Karpas-422 (cell line): ENCODE measurements at regions not wholly inside any gene's neighbourhood (a gene's known extent, or its start where the extent isn't known, plus 50 kb on each side); places are given as distances from the start of the nearest gene placed in this dataset.

Experiments used
- DNase-seq: peaks from one replicate; pipeline ENCODE4 v3.0.0-alpha.2; 2015
- H2AFZ ChIP-seq: fragments of 200-600 bp; sonication (generic); 2 replicates; pipeline ENCODE4 v1.6.1; 2014; ENCODE audit warnings: antibody characterized with exemption, low read length, mixed read lengths
- H3K27ac ChIP-seq: fragments of 200-600 bp; sonication (generic); 2 replicates; pipeline ENCODE4 v1.5.1; 2014; ENCODE audit warnings: mild to moderate bottlenecking, low read length, moderate library complexity
- H3K27me3 ChIP-seq: fragments of 200-600 bp; sonication (generic); 2 replicates; pipeline ENCODE4 v1.6.1; 2014; ENCODE audit warnings: low read length, mixed read lengths
- H3K36me3 ChIP-seq: fragments of 200-600 bp; sonication (generic); 2 replicates; pipeline ENCODE4 v1.6.1; 2014; ENCODE audit warnings: low read length, mixed read lengths; ENCODE audit not compliant: insufficient read depth
- H3K4me1 ChIP-seq: fragments of 200-600 bp; sonication (generic); 2 replicates; pipeline ENCODE4 v1.6.1; 2014; ENCODE audit warnings: mild to moderate bottlenecking, low read length, mixed read lengths
- H3K4me2 ChIP-seq: fragments of 200-600 bp; sonication (generic); 2 replicates; pipeline ENCODE4 v1.6.1; 2014; ENCODE audit warnings: low read length, low read depth, mild to moderate bottlenecking; ENCODE audit not compliant: poor library complexity, severe bottlenecking
- H3K4me3 ChIP-seq: fragments of 200-600 bp; sonication (generic); 2 replicates; pipeline ENCODE4 v1.5.1; 2014; ENCODE audit warnings: mild to moderate bottlenecking, antibody characterized with exemption, low read length, mixed read lengths
- H3K79me2 ChIP-seq: fragments of 200-600 bp; sonication (generic); 2 replicates; pipeline ENCODE4 v1.6.1; 2014; ENCODE audit warnings: mild to moderate bottlenecking, low read length, mixed read lengths
- H3K9ac ChIP-seq: fragments of 200-600 bp; sonication (generic); 2 replicates; pipeline ENCODE4 v1.6.0; 2014; ENCODE audit warnings: low read length
- H3K9me2 ChIP-seq: fragments of 200-600 bp; sonication (generic), shearing (Covaris generic); replicated peaks from 2 replicates; pipeline ENCODE4 v1.6.0; 2014; ENCODE audit warnings: mild to moderate bottlenecking, low read length, moderate library complexity; ENCODE audit not compliant: insufficient read depth
- H3K9me3 ChIP-seq: fragments of 300-700, 200-600 bp; sonication (generic); 2 replicates; pipeline ENCODE4 v1.6.1; 2014; ENCODE audit warnings: low read length, mixed read lengths
- H4K20me1 ChIP-seq: fragments of 200-600 bp; sonication (generic); 2 replicates; pipeline ENCODE4 v1.6.1; 2014; ENCODE audit warnings: mild to moderate bottlenecking, antibody characterized with exemption, low read length, low read depth; ENCODE audit not compliant: insufficient read depth

DNA sequence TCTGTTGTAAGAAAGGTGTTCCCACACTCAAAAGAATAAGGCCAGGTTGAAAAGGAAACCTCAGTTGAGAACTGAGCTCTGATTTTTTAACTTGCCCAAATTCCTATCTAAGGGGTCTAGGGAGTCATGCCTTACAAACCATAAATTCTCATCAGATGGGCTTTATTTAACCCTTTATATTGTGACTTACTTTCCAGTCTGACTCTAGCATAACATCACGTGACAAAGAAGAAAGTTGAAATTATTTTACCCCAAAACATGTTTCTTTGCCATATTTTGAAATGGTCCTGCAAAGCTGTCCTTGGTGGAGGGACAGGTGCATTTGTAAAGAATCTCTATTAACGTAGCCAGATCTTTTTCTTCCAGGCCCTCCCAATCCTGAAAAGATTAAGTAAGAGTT lies 411.7 kb downstream of the GALC start:
- no peak overlapping the region for H3K9ac ChIP-seq
- no peaks in the 10 kb centered on the region for H4K20me1 ChIP-seq
- no peaks in the 10 kb centered on the region for H3K36me3 ChIP-seq
- no peak for DNase-seq
- H2AFZ ChIP-seq, result no peak overlapping the region
- H3K27me3 ChIP-seq, result 0 out of 2 replicates have a peak, but pooled peaks cover 3% of the 10 kb centered on the region
- no peak overlapping the region for H3K27ac ChIP-seq
- no peak overlapping the region for H3K4me3 ChIP-seq
- no peak overlapping the region for H3K4me2 ChIP-seq
- no peaks in the 10 kb centered on the region for H3K9me3 ChIP-seq
- no peaks in the 10 kb centered on the region for H3K79me2 ChIP-seq
- H3K4me1 ChIP-seq, result no peaks in the 10 kb centered on the region
- no peaks in the 10 kb centered on the region for H3K9me2 ChIP-seq

DNA sequence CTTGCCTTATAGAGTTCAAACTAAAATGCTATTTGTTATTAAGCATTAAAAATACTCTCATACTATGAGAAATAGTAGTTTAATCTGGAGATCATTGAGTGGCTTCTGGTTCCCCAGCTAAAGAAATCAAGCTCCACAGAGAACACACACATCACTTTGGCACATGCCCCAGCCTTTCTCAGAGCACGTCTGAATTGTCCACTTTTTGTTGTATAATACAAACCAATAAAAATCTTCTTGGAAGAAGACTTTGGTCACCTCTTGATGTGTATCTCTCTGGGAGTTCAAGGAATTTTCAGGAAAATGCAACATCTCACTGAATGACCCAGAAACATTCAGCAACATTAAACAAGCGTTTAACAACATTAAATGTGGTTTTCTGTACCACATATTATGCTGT lies 413.9 kb downstream of the GALC start:
- no peak for DNase-seq
- H3K4me2 ChIP-seq, result no peak overlapping the region

DNA sequence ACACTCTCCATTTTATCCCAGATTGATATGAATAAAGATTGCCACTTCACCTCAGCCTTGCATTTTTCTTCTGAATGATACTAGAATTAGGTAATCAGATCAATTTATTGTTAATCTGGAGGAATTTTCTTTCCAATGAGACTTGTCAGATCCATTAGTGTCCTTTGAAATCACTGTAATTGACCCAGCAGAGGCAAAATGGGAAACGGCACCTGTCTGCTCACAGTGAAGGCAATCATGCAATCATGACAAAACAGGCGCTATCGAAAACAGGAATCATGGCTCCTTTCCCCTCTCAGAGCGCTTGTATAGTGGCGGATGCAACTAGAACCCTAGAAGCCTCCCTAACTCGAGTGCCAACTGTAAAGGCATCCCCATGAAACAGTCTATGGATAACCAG lies 417.6 kb downstream of the GALC start:
- no peaks in the 10 kb centered on the region for H3K36me3 ChIP-seq
- H3K27ac ChIP-seq, result no peak overlapping the region
- no peak for DNase-seq
- no peaks in the 10 kb centered on the region for H3K27me3 ChIP-seq
- H3K79me2 ChIP-seq, result no peaks in the 10 kb centered on the region
- H2AFZ ChIP-seq, result no peak overlapping the region
- H3K9ac ChIP-seq, result no peak overlapping the region
- H4K20me1 ChIP-seq, result no peaks in the 10 kb centered on the region
- no peaks in the 10 kb centered on the region for H3K4me1 ChIP-seq
- no peaks in the 10 kb centered on the region for H3K9me3 ChIP-seq
- H3K9me2 ChIP-seq, result no peaks in the 10 kb centered on the region
- H3K4me3 ChIP-seq, result no peak overlapping the region
- H3K4me2 ChIP-seq, result no peak overlapping the region

More for the DNA sequence above, 413.9 kb downstream of the GALC start:
- no peaks in the 10 kb centered on the region for H3K9me3 ChIP-seq
- no peak overlapping the region for H3K4me3 ChIP-seq
- H3K79me2 ChIP-seq, result no peaks in the 10 kb centered on the region
- H3K9me2 ChIP-seq, result no peaks in the 10 kb centered on the region
- H3K27me3 ChIP-seq, result 0 out of 2 replicates have a peak, but pooled peaks cover 3% of the 10 kb centered on the region
- no peaks in the 10 kb centered on the region for H3K36me3 ChIP-seq
- H2AFZ ChIP-seq, result no peak overlapping the region
- H3K4me1 ChIP-seq, result no peaks in the 10 kb centered on the region
- no peaks in the 10 kb centered on the region for H4K20me1 ChIP-seq
- H3K9ac ChIP-seq, result no peak overlapping the region
- H3K27ac ChIP-seq, result no peak overlapping the region

DNA sequence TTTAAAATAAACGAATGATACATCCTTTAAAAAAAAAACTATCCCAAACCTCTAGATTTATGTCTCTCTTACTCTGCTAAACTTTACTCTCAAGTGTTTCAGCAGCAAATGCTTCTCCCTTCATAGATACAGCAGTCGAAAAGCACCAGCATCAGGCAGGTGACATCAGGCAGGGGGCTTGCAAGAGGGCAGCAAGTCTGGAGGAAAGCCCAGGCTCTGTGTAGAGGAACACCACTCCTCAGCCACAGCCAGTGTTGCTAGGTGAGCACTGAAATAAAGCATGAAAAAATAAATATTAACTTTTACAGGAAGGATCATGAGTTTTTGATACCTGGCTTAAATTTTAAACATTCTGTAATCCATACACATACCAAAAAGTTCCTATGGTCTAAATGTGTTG lies 419.4 kb downstream of the GALC start:
- Histone ChIP-seq H3K79me2 (no peaks in the 10 kb centered on the region), H3K4me1 (peaks cover under 1% of the 10 kb centered on the region), H3K4me3 (no peak overlapping the region), H3K4me2 (no peak overlapping the region), H3K9ac (no peak overlapping the region), H3K9me3 (no peaks in the 10 kb centered on the region), H4K20me1 (no peaks in the 10 kb centered on the region), H3K9me2 (no peaks in the 10 kb centered on the region), H3K27ac (no peak overlapping the region), H3K36me3 (no peaks in the 10 kb centered on the region), H2AFZ (peak overlapping the region; percentile 3; the same call in 1 of the 2 replicates), H3K27me3 (no peaks in the 10 kb centered on the region)
- no peak for DNase-seq

DNA sequence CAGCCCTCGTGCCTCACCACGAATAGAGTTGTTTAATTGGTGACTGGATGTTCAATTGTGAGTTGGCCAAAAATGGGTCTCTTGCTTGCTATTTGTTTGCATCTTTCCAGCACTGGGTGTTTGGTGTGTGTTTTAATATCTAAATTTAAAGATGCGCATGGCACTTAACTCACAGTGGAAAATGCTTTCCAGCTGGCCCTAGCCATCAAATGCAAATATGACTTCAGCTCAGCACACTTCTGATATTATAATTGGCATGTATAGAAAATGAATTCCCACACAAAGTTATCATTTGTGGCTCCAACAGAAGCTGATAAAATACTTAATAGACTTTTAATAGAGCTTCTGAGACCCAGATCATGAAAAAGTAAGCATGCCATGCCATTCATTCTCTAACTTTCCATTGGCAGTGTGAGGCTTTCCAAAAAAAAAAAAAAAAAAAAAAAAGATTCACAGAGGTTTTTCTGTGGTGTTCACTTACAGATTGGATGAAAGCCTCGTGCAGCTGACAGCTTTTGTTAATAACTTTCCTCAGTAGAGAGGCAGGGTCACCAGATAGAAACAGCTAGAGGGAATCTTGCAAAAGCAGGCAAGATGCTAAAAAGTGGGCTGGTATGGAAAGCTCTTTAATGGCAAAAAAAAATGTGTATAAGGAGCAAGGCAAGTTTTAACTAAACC lies 425.2 kb downstream of the GALC start:
- no peaks in the 10 kb centered on the region for H3K79me2 ChIP-seq
- H3K4me3 ChIP-seq, result no peak overlapping the region
- H3K9ac ChIP-seq, result no peak overlapping the region
- no peaks in the 10 kb centered on the region; the same call in 1 of the 2 replicates for H3K36me3 ChIP-seq
- no peak for DNase-seq
- no peaks in the 10 kb centered on the region for H3K9me2 ChIP-seq
- no peak overlapping the region for H3K27ac ChIP-seq
- peak overlapping the region; percentile 7; the same call in 1 of the 2 replicates for H2AFZ ChIP-seq
- no peaks in the 10 kb centered on the region for H3K27me3 ChIP-seq
- H3K4me1 ChIP-seq, result peaks cover 15% of the 10 kb centered on the region
- no peaks in the 10 kb centered on the region for H4K20me1 ChIP-seq
- H3K4me2 ChIP-seq, result peak overlapping the region; percentile 18
- peaks cover 15% of the 10 kb centered on the region for H3K9me3 ChIP-seq

DNA sequence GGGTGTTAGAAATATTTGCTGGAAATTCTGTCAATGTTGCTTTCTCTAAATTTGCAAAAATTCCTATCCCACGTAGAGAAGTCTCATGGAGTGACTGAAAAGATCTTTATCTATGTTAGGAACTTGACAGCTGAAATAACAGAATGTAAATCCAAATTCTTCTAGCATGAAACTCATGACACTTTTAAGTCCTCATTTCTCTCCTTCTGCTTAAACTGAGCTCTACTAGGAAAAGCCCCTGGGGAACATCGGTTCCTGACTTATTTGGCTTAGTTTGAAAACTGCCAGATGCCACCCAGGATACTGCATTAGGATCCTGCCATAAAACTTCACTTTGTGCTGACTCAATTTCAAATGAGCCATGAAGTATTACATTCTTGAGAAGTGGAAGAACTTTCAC lies 426.0 kb downstream of the GALC start:
- no peak overlapping the region for H3K4me3 ChIP-seq
- H3K36me3 ChIP-seq, result no peaks in the 10 kb centered on the region; the same call in 1 of the 2 replicates
- no peaks in the 10 kb centered on the region for H3K27me3 ChIP-seq
- H2AFZ ChIP-seq, result no peak overlapping the region
- no peak for DNase-seq
- H3K9me3 ChIP-seq, result peaks cover 15% of the 10 kb centered on the region
- H3K9ac ChIP-seq, result no peak overlapping the region
- H3K4me1 ChIP-seq, result peaks cover 15% of the 10 kb centered on the region
- H3K9me2 ChIP-seq, result no peaks in the 10 kb centered on the region
- no peak overlapping the region for H3K27ac ChIP-seq
- H3K79me2 ChIP-seq, result no peaks in the 10 kb centered on the region
- no peak overlapping the region for H3K4me2 ChIP-seq
- H4K20me1 ChIP-seq, result no peaks in the 10 kb centered on the region

DNA sequence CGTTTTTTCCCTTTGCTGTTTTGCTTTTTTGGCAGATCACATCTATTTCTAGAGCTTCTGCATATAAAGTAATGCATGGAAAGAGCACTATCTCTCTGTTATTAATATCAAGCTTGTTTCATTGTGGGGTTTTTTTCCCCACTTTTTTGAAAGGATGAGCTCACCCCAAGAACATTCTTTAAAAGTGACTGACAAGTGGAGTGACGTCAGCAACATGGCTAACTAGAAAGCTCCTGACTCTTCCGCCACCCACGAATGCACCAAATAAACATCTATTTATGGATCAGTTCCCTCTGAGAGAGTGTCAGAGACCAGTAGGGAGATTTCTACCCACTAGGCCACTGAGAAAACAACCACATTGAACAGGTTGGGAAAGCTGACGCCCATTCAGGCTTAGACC lies 445.4 kb downstream of the GALC start:
- Histone ChIP-seq H3K4me1 (no peaks in the 10 kb centered on the region), H3K4me2 (no peak overlapping the region), H3K9ac (no peak overlapping the region), H3K27ac (no peak overlapping the region), H3K4me3 (no peak overlapping the region), H3K9me2 (no peaks in the 10 kb centered on the region), H3K27me3 (no peaks in the 10 kb centered on the region), H2AFZ (no peak overlapping the region), H3K79me2 (no peaks in the 10 kb centered on the region), H4K20me1 (no peaks in the 10 kb centered on the region), H3K9me3 (peaks cover 5% of the 10 kb centered on the region), H3K36me3 (no peaks in the 10 kb centered on the region)
- DNase-seq, result no peak

DNA sequence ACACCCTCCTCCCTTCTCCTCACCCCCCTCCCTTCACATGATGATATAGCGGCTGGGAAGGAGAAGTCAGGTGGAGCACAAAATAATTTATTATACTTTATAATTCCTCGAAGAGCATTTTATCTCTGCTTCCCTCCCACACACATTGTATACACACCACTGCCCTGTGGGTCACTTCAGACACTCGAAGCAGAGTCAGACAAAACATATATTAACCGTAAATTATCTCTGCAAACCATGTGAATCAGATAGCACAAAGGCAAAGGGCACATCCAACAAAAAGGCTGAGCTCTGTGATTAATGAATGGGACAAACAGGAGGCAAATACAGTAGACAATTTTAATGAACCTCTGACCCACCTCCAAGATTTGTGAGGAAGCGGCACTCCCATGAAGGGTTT lies 450.7 kb downstream of the GALC start:
- H3K27ac ChIP-seq, result no peak overlapping the region
- H3K36me3 ChIP-seq, result no peaks in the 10 kb centered on the region
- H3K4me1 ChIP-seq, result no peaks in the 10 kb centered on the region
- H3K27me3 ChIP-seq, result no peaks in the 10 kb centered on the region; the same call in 1 of the 2 replicates
- no peaks in the 10 kb centered on the region for H3K79me2 ChIP-seq
- no peaks in the 10 kb centered on the region for H4K20me1 ChIP-seq
- no peak overlapping the region for H3K4me3 ChIP-seq
- no peak overlapping the region for H3K4me2 ChIP-seq
- no peaks in the 10 kb centered on the region for H3K9me2 ChIP-seq
- no peak for DNase-seq
- no peak overlapping the region for H2AFZ ChIP-seq
- no peaks in the 10 kb centered on the region for H3K9me3 ChIP-seq
- no peak overlapping the region for H3K9ac ChIP-seq
